CD4-positive, alpha-beta T cell treated with Interleukin-10 for 1 hour (primary cell): ENCODE measurements at regions not wholly inside any gene's neighbourhood (a gene's known extent, or its start where the extent isn't known, plus 50 kb on each side); places are given as distances from the start of the nearest gene placed in this dataset.
"Not testable (repeated sequence)": the region's sequence is repeated elsewhere in the genome, so short reads cannot be mapped to it uniquely, and the experiment has no call there.

Source experiments
- DNase-seq: peaks from one replicate; pipeline ENCODE4 v3.0.0-alpha.2; 2020

DNA sequence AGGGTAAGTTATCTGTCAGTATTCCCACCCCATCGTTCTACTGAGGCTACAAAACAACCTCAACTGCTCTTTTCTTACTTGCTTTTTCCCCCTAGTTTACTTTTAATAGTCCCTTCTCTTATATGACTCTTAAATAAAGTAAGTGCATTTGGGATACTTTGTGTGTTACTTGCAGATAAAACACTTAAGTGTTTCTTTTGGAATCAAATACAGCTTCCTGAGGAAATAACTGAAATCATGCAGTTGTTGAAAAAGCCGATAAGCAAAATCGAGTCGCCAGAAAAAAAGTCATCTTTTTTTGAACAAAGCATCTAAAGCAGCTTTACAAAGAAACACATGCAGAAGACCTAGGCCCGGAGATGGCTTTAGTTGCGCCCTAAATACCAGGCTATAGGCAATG lies 53.5 kb upstream of the EPB41L4A start:
- DNase-seq, result no peak

DNA sequence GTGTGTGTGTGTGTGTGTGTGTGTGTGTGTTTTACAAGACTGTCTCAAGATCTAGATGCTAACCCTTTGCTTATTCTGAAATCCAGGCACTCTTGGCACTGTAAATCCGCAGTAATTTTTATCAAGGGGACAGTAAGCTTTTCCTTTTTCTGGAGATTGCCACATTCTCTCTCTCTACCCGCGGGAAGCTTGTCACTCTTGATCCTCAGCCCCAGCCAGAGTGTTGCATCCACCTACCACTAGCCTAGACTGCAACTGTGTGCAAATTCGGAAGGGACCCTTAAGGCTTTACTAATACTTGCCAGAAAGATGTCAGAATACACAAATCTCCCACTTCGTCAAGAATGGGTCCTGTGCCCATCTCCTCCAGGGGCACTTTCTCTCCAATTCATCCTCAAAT lies 54.9 kb upstream of the EPB41L4A start:
- DNase-seq, result no peak

DNA sequence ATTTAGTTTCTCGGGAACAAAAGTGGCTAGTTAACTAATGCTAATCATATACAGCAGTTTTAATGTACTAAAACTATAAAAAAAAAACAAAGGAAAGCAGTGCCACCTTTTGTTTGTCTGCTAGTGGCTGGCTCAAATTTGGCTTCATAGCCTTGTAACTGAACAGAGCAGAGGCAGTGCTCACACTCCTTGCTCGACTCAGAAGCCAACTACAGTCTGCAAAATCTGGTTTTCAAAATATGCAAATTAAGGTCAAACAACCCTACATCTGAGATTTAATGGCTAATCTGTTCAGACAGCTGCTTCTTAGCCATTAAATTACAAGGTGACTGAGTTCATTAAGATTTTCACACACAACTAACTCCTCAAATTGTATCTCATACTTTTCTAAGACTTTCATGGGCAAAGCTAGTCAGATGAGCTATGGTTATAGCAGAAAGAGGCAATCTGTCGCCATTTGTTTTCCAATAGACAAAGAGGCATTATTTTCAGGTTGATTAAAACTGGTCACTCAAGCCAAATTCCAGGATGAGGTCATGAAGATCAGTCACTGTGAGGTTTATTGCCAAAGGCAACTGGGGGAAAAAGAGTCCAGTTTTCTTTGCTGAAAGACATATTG lies 56.8 kb upstream of the EPB41L4A start:
- no peak for DNase-seq

DNA sequence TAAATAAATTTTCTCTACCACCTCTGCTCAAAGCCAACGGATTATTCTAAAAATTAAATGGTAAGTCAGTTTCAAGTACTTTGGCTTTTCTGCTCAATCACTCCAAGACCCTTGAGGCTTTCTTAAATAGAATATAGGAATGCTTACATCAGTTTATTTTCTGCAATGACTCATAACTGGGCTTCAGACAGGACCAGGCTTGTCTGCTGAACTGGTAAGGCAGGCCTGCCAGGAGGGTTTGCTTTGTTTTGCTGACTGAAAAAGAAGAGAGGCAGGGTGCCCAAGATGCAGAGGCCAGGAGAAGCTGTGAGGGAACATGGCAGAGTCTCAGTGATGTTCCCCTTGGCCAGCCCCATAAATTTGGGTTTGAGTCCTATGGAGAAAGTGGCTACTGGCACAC lies 60.3 kb upstream of the EPB41L4A start:
- no peak for DNase-seq

DNA sequence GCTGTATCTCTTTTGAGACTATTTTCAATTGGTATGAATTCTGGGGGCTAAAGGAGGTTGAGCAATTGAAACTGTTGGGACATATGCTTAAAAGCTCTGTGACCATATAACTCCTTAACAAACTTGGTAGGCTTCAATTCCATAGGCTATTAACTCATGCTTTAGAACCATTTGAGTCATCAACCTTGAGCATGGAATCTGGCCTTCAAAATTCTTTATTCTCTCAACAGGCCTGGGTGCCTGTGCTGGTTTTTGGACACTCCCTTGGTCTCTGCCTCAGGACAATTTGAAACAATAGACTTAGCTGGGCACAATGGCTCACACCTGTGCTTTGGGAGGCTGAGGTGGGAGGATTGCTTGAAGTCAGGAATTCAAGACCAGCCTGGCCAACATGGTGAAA lies 61.4 kb upstream of the EPB41L4A start:
- no peak for DNase-seq

DNA sequence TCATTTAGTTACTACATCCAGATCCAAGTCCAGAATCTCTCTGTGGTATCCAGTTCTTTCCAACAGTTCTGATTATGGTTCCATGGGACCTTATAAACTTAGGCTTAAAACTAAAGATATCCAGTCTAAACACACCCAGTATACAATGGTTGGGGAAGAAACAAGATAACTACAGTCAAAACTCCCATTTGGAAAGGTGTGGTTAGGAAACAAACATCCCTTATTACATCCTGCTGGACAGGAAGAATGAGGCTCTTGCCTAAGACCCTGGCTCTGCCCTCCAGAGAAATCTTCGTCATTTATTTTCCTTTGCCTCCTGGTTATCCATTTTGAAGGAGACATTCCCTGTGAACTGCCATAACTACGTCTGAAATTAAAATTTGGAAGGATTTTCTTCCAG lies 64.6 kb upstream of the EPB41L4A start:
- DNase-seq, result no peak

DNA sequence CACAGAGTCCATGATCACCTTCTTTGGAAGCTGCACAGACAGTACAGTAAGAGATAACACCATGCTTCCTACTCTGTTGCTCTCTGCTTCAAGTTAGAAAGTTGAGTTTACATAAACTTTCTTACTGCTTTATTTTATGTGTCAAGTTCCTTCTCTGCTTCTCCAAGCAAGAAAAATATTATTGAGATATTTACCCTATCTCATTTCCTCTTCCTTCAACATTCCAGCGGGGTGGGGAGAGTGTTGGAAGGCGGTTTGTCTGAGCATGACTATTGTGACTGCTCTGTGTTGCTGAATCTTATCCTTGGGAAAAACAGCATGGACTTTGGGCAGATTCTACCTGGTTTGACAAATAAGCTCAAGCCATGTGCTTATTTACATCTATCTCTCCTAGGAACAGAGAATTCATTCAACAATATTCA lies 66.9 kb upstream of the EPB41L4A start:
- DNase-seq, result no peak

DNA sequence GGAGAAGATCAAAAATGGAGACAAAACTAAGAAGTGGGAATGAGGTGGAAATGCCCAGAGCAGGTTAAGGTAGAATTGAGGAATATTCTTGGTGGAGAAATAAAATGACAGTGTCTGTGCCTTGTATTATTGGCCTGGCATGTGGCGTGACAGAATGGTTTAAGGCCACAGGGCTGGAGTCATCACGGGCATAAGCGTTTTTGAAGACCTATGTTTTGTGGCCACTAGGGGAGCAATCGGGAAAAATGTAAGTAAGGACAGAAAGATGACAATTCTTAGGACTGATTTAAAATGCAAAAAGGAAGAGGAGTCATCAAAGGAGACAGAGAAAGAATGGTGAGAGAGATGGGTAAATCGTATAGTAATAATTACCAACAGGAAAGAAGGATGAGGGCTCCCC lies 72.2 kb upstream of the EPB41L4A start:
- DNase-seq, result no peak

DNA sequence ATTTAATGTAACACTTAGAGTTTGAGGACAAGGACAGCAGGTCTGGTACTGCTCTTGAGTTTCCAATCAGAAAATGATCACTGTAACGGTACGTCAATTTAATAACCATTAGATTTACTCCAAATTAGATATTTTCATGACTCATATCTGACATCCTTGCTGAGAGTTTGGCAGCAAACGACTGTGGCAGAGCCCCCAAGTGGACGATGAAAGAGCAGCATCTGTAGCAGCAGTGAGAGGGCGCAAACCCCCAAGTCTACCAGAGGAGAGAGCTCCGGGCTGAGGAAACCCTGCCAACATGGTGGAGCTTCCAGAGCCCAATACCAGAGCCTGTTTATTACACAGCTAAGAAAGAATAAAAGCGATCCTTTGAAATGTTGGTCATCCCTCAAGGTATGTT lies 73.2 kb upstream of the EPB41L4A start:
- peak; percentile 1 for DNase-seq

DNA sequence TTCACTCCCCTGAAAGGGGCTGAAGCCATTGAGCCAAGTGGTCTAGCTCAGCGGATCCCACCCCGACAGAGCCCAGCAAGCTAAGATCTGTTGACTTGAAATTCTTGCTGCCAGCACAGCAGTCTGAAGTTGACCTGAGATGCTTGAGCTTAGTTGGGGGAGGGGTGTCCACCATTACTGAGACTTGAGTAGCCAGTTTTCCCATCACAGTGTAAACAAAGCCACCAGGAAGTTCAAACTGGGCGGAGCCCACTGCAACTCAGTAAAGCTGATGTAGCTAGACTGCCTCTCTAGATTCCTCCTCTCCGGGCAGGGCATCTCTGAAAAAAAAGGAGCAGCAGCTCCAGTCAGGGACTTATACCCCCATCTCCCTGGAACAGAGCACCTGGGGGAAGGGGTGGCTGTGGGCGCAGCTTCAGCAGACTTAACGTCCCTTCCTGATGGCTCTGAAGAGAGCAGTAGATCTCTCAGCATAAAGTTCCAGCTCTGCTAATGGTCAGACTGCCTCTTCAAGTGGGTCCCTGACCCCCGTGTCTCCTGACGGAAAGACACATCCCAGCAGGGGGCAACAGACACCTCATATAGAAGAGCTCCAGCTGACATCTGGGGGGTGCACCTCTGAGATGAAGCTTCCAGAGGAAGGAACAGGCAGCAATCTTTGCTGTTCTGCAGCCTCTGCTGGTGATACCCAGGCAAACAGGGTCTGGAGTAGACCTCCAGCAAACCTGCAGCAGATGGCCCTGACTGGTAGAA lies 84.8 kb upstream of the EPB41L4A start:
- DNase-seq, result not testable (repeated sequence)

DNA sequence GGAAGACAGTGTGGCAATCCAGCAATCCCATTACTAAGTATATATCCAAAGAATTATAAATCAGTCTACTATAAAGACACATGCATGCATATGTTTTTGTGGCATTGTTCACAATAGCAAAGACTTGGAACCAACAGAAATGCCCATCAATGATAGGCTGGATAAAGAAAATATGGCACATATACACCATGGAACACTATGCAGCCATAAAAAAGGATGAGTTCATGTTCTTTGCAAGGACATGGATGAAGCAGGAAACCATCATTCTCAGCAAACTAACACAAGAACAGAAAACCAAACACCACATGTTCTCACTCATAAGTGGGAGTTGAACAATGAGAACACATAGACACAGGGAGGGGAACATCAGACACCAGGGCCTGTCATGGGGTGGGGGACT lies 90.0 kb upstream of the EPB41L4A start:
- not testable (repeated sequence) for DNase-seq

DNA sequence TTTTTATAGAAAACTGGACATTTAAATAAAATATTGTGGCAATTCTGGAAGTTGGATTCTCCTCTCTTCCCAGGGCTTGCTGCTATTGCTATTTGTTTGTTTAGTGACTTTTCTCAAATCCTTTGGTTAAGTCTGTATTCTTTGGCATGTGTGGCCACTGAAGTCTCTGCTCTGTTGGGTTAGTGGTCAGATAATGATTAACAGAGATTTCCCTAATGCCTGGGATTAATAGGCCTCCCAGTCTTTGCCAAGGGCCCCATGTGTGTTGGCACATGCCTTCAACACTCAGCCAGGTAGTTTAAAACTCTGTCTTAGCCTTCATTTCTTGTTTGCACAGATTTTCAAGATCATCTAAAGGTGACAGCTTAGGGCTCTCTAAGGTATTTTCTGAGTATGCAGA lies 92.8 kb upstream of the EPB41L4A start:
- DNase-seq, result no peak

DNA sequence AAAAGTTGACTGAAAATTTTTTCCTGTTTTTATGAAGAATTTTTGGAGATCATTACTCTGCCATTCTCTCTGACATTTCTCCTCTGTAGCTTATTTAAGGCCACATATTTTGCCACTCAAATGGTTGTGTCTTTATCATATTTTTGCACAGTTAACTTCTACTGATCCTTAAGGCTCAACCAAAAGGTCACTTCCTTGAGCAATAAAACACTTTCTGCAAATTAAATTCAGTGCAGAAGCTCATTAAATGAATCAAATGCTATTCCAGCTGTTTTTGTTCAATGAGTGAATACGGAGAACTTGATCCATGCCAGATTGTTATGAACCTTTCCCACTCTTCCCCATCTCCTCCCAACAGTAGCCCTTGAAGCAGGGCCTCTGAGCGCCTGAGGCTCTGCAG lies 93.8 kb upstream of the EPB41L4A start:
- DNase-seq, result no peak

DNA sequence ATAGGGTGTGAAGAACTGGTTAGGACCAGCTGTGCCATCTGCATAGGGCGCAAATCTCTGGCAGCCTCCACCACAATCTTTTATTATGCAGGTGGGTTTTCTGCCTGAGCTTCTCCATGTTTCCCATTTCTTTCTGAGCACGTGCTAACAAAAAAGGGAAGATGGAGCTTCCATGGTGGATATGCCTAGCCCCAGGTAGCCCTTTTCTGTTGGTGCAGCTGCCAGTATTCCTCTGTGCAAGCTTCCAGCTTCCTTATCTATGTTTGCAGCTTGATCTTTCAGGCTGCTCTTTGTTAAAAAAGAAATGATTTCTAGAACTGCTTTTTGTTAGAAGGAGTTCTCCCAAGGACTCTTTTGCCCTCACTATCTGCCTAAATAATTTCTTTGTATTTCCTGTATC lies 95.0 kb upstream of the EPB41L4A start:
- DNase-seq, result no peak

DNA sequence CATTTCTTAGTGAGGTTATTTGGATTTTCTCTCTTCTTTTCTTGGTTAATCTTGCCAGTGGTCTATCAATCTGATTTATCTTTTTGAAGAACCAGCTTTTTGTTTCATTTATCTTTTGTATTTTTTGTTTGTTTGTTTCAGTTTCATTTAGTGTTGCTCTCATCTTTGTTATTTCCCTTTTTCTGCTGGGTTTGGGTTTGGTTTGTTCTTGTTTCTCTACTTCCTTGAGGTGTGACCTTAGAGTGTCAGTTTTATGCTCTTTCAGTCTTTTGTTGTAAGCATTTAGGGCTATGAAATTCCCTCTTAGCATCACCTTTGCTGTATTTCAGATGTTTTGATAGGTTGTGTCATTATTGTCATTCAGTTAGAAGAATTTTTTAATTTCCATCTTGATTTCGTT lies 101.4 kb upstream of the EPB41L4A start:
- DNase-seq, result not testable (repeated sequence)

DNA sequence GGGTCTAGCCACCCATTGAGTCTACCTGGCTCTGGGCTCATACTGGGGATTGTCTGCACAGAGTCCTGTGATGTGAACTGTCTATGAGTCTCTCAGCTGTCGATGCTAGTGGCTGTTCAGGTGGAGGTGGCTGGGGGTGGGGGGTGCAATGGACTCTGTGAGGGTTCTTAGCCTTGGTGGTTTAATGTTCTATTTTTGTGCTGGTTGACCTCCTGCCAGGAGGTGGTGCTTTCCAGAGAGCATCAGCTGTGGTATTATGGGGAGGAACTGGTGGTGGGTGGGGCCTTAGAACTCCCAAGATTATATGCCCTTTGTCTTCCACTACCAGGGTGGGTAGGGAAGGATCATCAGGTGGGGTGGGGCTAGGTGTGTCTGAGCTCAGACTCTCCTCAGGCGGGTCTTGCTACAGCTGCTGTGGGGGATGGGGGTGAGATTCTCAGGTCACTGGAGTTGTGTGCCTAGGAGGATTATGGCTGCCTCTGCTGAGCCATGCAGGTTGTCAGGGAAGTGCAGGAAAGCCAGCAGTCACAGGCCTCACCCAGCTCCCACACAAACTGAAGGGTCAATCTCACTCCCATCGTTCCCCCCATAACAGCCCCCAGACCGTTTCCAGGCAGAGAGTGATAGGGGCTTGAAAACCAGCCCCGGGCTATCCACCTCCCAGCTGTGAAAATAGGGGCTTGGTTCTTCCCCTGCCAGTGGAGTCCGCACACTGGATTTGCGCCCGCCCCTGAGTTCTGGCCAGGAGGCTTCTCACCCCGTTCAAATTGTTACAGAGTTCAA lies 104.0 kb upstream of the EPB41L4A start:
- not testable (repeated sequence) for DNase-seq

DNA sequence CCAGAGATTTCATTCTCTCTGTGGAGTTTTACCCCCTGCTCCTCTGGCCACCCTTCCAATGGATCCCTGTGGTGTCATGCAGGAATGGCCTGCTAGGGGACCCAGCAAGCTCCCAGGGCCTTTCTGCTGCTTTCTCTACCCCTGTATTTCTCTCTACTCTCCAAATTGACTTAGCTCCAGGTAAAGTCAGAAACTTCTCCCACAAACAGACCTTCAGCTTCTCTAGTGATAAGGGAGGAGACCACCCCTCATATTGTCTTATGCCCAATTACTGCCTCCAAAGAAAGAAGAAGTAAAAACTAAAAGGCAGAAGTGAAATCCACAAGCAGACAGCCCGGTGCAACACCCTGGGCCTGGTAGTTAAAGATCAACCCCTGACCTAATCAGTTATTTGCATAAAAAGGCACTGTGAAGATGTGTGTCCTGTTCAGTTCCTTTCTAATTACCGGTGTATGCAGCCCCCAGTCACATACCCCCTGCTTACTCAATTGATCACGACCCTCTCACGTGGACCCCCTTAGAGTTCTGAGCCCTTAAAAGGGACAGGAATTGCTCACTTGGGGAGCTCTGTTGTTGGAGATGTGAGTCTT lies 104.7 kb upstream of the EPB41L4A start:
- DNase-seq, result not testable (repeated sequence)

DNA sequence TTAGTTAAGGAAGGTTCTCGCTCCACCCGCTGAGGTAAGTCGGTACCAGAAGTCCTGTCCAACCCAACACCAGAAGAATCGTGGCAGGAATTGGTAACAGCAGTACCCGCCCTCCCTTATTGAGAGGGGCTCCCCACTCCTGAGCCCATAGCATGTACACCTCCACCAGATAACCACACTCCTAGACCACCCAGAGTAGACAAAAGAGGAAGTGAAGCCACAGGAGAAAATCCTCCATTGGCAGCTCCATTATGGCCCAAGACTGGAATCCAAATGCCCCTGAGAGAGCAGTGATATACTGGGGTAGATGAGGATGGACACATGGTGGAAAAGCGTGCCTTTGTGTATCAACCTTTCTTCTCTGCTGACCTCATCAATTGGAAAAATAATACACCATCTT lies 106.1 kb upstream of the EPB41L4A start:
- no peak for DNase-seq

DNA sequence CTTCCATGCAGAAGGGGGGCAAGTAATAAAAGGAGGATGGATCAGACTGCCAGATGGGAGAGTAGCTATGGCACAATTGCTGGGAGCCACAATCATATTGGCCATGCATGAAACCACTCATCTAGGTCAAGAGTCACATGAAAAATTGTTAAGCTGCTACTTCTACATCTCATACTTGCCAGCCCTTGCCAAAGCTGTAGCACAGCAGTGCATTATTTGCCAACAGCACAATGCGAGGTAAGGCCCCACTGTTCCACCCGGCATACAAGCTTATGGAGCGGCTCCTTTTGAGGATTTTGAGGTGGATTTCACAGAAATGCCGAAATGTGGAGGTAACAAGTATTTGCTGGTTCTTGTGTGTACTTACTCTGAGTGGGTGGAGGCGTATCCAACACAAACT lies 109.9 kb upstream of the EPB41L4A start:
- no peak for DNase-seq

DNA sequence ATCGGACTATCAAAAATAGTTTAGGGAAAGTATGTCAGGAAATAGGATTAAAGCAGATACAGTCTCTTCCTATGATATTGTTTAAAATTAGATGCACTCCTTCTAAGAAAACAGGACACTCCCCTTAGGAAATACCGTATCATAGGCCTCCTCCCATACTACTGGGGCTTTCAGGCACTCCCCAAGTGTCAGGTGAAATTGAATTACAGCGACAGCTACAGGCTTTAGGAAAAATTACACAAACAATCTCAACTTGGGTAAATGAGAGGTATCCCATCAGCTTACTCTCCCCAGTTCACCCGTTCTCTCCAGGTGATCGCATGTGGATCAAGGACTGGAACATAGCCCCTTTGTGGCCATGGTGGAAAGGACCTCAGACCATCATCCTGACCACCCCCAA lies 110.4 kb upstream of the EPB41L4A start:
- no peak for DNase-seq

DNA sequence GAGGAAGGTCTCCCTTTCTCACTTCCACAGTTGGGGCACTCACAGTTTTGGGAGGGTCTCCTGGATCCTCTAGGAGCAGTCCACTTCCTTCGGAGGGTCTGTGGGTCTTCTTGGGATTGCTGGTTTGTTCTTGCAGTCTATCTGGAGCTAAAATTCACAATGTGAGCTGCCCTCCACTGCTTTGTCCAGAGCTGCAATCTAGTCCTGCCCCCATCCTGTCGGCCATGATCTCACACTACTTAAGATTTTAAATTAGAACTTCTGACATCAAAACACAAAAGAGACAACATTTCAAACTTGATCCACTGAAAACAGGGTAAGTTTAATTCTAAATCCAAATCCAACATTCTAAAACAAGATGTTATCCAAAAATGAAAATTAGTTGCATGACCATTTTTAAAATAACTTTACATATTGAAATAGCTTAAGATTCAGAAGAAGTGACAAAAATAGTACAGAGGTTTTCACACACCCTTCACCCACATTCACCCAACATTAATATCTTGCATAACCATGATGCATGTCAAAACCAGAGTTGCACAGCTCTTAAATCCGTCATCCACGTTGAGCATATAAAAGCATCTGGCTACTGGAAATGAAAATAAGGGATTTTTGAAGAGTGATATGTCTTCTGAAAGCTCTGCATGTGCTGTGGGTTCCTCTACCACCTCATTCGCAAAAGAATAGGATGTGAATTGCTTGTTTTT lies 113.7 kb upstream of the EPB41L4A start:
- DNase-seq, result no peak

DNA sequence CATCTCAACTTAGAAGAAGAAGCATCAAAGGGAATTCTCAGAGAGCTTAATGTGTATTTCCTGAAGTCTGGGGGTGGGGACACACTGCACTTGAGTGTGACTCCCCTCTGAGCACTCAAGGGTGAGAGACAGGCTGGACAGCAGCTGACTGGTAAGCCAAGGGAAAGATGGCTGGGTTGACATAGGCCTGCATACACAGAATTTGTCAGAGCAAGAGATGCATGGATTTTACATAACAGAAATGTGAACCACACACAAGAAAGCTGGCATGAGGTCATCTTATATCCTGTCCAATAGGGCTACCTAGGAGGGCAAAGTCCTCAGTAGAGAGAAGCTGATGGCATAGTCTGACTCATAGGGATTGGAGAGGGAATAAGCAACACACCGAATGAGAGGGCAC lies 114.3 kb upstream of the EPB41L4A start:
- DNase-seq, result no peak

DNA sequence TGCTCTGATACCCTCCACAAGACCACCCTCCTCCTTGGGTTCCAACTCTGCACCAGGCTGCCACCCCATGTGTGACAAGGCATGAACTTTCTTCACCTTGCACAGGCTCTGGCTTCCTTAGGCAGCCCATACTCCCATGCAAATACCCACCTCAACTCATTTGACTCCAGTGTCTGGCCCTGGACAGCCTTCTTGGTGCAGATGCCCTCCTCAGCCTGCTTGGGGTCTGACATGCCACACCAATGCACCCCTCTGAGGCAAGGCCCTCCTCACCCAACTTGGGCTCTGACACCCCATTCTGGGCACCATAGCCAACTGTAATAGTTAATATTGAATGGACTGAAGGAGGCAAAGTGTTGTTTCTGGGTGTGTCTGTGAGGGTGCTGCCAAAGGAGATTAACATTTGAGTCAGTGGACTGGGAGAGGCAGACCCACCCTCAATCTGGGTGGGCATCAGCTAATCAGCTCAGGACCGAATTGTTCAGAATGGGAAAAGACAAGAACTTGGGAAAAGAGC lies 115.0 kb upstream of the EPB41L4A start:
- DNase-seq, result no peak
